GM19099 (cell line): ENCODE measurements at regions not wholly inside any gene's neighbourhood (a gene's known extent, or its start where the extent isn't known, plus 50 kb on each side); places are given as distances from the start of the nearest gene placed in this dataset.

Experiments
- POLR2A ChIP-seq: IDR thresholded peaks from 3 replicates; pipeline ENCODE4 v1.6.1; 2011; ENCODE audit warnings: low read depth; ENCODE audit not compliant: insufficient read length; ENCODE audit errors: extremely low read depth

DNA sequence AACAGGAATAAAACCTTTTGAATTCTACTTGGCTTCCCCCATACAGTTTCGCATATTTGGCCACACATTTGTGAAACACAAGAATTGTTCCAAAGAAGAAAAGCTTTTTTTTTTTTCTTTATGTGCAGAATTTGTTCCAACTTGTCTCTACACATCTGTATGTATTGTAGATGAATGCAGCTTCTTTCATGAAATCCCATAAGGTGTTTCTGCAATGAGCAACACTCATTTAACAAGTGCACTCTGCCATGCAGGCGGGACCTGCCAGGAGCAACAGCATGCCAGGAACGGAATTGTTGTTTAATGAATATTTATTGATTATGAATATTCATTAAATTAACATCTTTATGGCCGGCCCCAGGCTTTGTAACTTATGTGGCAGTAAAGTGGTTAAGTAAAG, 1075.0 kb downstream of the TTLL7 start:
- TF ChIP-seq POLR2A = no peak

DNA sequence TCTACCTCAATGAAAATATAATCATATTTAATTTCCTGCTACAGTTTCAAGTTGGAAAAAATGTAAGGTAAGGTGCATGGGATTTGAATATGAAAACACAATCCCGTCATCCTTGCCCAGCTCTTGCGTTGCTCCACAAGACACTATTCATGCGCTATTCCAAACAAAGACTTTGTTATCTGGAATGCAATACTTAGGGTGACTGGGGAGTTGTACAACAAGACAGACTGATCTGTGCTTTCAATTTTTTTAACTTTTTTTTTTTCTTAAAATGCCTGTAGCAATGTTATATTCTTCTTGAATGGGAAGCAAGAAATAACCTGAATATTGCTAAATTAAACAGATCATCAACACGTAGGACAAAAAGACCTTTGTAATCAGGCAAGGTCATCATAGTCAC, 1077.2 kb downstream of the TTLL7 start:
- TF ChIP-seq POLR2A = no peak

DNA sequence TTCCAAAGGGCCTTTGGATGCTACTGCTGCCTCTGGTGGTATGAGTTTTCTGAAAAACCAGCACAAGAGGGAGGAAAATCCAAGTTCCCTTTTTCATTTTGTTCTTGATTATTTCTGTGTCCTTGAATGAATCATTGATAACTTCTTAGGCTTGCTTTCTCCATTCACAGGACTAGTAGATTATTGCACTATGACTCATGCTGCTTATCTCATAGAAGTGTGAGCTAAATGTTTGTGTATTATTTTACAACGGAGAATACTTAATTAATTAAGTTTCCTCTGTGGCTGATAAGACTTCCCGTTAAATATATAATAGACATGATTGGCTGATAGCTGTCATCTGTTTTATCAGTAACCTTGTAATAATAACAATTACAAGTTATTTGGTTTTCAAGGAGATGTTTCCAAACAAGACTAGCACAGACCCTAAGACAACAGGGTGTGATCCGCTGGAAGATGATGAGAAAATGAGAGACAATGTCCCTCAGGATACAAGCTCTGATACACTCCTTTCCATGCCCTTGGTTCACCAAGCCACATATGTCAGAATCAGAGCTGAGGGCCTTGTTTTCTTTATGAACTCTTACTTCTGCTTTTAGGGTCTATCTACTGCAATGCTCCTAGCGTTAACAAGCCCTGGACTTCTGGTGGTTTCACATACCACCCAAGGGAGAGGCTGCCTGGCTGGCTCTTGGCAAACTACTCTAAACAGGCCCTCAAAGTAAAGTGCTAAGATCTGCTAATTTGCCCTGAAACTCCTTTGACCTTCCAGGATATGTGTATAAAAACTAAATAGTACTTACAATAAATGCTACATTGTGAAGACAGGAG, 1078.3 kb downstream of the TTLL7 start:
- TF ChIP-seq POLR2A = no peak

DNA sequence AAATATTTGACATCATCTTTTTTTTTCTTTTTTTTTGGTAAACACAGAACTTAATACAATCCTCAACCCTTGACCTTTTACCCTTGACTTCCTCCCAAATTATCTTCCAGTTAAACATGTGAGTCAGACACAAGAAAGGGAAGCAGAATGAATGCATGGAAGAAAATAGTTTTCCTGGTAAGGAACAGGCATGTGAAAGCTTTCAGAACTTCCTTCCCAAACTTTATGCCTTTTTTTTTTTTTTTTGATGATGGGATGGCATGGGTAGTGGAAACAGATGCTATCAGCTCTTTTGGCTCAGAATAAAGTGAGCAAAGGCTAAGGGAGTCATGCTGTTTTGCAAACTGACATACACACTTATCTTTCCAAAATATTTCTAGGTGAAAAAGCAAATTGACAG, 1079.1 kb downstream of the TTLL7 start:
- TF ChIP-seq POLR2A = no peak

- no peak for TF ChIP-seq POLR2A
These were observed 1091.6 kb downstream of the TTLL7 start for GRCh38 chr1:82907313-82907712.

GRCh38 chr1:82903626-82904025, 1095.3 kb downstream of the TTLL7 start:
- TF ChIP-seq POLR2A = no peak

GRCh38 chr1:82901561-82901960, 1097.4 kb downstream of the TTLL7 start:
- TF ChIP-seq POLR2A = no peak

GRCh38 chr1:82901118-82901517, 1097.8 kb downstream of the TTLL7 start:
- TF ChIP-seq POLR2A = no peak

GRCh38 chr1:82899017-82899416, 1098.3 kb downstream of the ADGRL2 start:
- no peak for TF ChIP-seq POLR2A

GRCh38 chr1:82897549-82897948, 1096.8 kb downstream of the ADGRL2 start:
- no peak for TF ChIP-seq POLR2A

DNA sequence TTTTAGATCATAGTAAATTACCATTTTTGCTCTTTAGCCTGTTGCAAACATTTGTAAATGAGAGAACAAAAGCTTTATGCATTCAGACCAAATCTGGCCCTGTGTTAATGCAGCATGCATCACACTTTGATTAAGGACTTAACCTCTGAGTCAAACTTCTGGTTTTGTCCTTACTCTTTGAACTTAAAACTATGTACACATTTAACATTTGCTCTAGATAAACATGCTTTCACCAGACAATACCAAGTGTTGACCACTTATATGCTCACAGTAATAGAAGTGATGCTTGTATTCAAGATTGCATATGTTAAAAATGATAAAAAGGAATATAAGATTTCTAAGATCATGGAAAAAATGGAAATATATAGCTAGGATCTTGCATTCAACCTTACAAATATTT, 1095.3 kb downstream of the ADGRL2 start:
- no peak for TF ChIP-seq POLR2A

- TF ChIP-seq POLR2A = no peak
These were observed 1093.9 kb downstream of the ADGRL2 start for GRCh38 chr1:82894635-82895034.

GRCh38 chr1:82893712-82894470, 1093.2 kb downstream of the ADGRL2 start:
- TF ChIP-seq POLR2A = no peak

GRCh38 chr1:82880506-82880905, 1079.8 kb downstream of the ADGRL2 start:
- TF ChIP-seq POLR2A = no peak

DNA sequence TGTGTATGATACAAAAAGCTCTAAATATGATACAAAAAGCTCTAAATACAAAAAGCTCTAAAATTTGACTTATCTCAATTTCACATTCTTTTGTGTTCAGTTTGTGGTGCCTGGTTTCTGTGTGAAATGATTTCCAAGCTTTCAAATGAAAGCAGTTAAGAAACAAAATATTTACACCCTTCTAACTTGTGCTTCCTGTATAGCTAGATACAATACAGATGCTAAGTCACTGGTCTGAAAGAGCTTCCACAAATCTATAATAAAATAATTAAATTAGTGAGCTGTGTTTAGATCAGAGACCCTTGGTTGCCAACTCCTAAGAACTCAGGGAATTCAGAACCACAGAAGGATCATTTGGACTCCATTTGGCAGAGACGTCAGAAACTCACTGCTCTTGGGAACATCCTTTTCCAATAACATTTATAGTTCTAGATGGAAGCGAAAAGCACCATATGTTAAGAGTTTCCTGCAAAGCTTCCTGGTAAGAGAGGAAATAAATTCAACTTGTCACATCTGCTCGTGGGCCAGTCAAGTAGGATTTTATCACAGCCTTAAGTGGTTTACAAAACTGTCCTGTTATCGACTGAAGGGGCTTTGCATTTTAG, 1079.1 kb downstream of the ADGRL2 start:
- no peak for TF ChIP-seq POLR2A

- TF ChIP-seq POLR2A = no peak
These were observed 1074.4 kb downstream of the ADGRL2 start for GRCh38 chr1:82875170-82875569.
